GM12864 (cell line): ENCODE measurements at regions not wholly inside any gene's neighbourhood (a gene's known extent, or its start where the extent isn't known, plus 50 kb on each side); places are given as distances from the start of the nearest gene placed in this dataset.

Experiments used
- DNase-seq: peaks from one replicate; pipeline ENCODE4 v3.0.0-alpha.2; 2011; ENCODE audit warnings: low read depth
- H3K4me3 ChIP-seq: 2 replicates; pipeline ENCODE4 v1.5.1; 2011; ENCODE audit warnings: mild to moderate bottlenecking, low read depth, low read length, control low read depth
- CTCF ChIP-seq: IDR thresholded peaks from 2 replicates; pipeline ENCODE4 v1.5.1; 2011; ENCODE audit warnings: low read depth, mild to moderate bottlenecking, moderate library complexity, low read length, control low read depth, inconsistent platforms; ENCODE audit errors: missing control alignments

GRCh38 chr4:44804301-44804700 lies 77.9 kb upstream of the GNPDA2 start:
- no peak for DNase-seq
- H3K4me3 ChIP-seq = no peak overlapping the region
- no peak for TF ChIP-seq CTCF

GRCh38 chr4:44801384-44801783 lies 75.0 kb upstream of the GNPDA2 start:
- TF ChIP-seq CTCF = no peak
- no peak for DNase-seq

GRCh38 chr4:44791831-44792230 lies 65.5 kb upstream of the GNPDA2 start:
- no peak for DNase-seq
- no peak overlapping the region for H3K4me3 ChIP-seq
- no peak for TF ChIP-seq CTCF

More at GRCh38 chr4:44801384-44801783, 75.0 kb upstream of the GNPDA2 start:
- H3K4me3 ChIP-seq = no peak overlapping the region

GRCh38 chr4:44777115-44777514 lies 50.8 kb upstream of the GNPDA2 start:
- DNase-seq = no peak
- no peak for TF ChIP-seq CTCF
- H3K4me3 ChIP-seq = no peak overlapping the region
